Lower lobe of right lung (tissue), 2 donors: ENCODE measurements at regions not wholly inside any gene's neighbourhood (a gene's known extent, or its start where the extent isn't known, plus 50 kb on each side); places are given as distances from the start of the nearest gene placed in this dataset.

Experiments used
- ATAC-seq, 2 donors: fragments of 200-7000 bp; cut with Tn5 transposase; one replicate each; pipeline ENCODE4 v1.9.1; 2020 to 2022; ENCODE audit warnings: mild to moderate bottlenecking in 2 of 2, moderate library complexity in 2 of 2
- DNase-seq: peaks from one replicate; pipeline ENCODE4 v3.0.0-alpha.2; 2020
- H3K27ac ChIP-seq: fragments of 200-600 bp; one replicate; pipeline ENCODE4 v1.8.0; 2022
- H3K27me3 ChIP-seq: fragments of 200-600 bp; one replicate; pipeline ENCODE4 v1.8.0; 2022; ENCODE audit warnings: low read depth
- H3K36me3 ChIP-seq: fragments of 200-600 bp; one replicate; pipeline ENCODE4 v1.8.0; 2022; ENCODE audit warnings: mild to moderate bottlenecking
- H3K4me1 ChIP-seq: fragments of 200-600 bp; one replicate; pipeline ENCODE4 v1.8.0; 2022
- H3K4me3 ChIP-seq: fragments of 200-600 bp; one replicate; pipeline ENCODE4 v1.8.0; 2022; ENCODE audit warnings: mild to moderate bottlenecking
- H3K9me3 ChIP-seq: fragments of 200-600 bp; one replicate; pipeline ENCODE4 v1.8.0; 2022
- CTCF ChIP-seq: fragments of 200-600 bp; IDR thresholded peaks from one replicate; pipeline ENCODE4 v1.8.0; 2022; ENCODE audit warnings: antibody characterized with exemption, mild to moderate bottlenecking
- intact Hi-C: fragments of 100-400 bp; cut with DNase I; formaldehyde crosslinking; loops from one replicate; pipeline ENCODE4 v1.11.0; 2022
- donor health status: DM: no; HTN: yes; CAD: no; lungs with severe emphysema.

DNA sequence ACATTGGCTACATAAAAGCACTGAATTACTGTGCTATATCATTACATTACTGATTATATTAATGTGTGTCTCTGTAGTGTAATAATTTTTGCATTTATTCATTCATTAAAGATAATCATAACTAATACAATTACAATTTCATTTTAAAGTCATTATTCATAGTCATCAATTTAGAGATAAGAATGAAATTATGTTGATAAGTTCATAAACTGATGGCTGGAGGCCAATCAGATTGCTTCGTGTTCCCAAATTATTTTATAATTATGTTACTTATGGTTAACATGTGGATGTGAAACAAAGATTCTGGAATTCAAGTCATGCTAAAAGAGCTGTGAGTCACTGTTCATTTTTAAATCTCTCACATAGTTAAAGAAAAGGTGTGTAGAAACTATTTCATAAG lies 223.4 kb upstream of the HAND2 start:
- H3K4me3 ChIP-seq: no peak overlapping the region
- H3K9me3 ChIP-seq: no peaks in the 10 kb centered on the region
- TF ChIP-seq CTCF: no peak
- no peak for DNase-seq
- H3K4me1 ChIP-seq: no peaks in the 10 kb centered on the region
- H3K27ac ChIP-seq: no peak overlapping the region
- no peaks in the 10 kb centered on the region for H3K36me3 ChIP-seq
- intact Hi-C loops: no loop called here
- H3K27me3 ChIP-seq: no peaks in the 10 kb centered on the region
- no peak for ATAC-seq

DNA sequence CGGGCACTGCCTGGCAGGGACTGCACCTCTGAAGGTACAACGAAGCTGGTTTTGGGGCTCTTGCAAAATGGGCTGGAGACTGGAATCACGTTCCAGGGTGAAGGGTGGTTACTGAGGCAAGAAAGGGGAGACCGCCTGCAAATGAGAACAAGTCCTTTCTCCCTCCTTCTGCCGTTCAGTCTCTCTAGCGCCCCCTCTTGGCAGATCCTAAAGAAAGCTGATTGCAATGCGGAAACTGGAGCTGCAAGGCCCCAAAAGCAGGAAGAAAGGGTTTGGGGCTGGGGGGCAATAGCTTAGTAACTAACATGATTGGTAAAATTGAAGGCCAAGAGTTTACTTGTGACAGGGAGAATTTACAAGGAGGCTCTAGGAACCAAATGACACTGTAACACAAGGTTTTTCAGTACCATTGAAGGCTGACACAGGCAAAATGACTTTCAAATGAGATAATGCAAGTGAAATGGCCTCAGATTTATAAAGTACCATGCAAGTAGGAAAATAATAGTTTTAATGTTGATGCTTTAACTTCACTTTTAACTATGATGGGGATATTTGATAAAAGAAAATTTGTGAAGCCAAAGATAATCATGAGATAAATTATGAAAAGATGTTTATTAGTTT lies 222.7 kb upstream of the HAND2 start:
- peak; percentile 23 for TF ChIP-seq CTCF
- DNase-seq: no peak
- H3K9me3 ChIP-seq: no peaks in the 10 kb centered on the region
- intact Hi-C loops: no loop called here
- H3K4me3 ChIP-seq: no peak overlapping the region
- H3K4me1 ChIP-seq: no peaks in the 10 kb centered on the region
- H3K27ac ChIP-seq: no peak overlapping the region
- no peaks in the 10 kb centered on the region for H3K27me3 ChIP-seq
- no peak for ATAC-seq
- H3K36me3 ChIP-seq: no peaks in the 10 kb centered on the region

DNA sequence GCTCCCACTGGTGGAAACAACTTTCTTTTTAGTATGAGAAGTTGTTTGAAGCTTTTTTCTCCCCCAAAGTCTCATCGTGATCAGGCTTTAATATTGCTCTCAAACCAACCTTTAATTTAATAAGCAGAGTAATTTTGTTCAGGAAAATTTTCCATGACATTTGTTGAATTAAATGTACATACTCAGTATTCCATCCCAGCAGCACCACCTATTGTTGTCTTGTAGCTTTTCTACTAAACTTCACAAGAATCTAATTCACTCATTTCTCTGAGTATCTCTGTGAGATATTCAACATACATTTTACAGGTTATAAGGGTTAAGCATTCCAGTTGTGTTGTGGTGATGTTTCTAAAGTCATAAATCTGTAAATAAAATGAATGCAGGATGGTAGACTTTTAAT lies 218.3 kb upstream of the HAND2 start:
- no peak for TF ChIP-seq CTCF
- DNase-seq (no peak), ATAC-seq (no peak)
- no peaks in the 10 kb centered on the region for H3K36me3 ChIP-seq
- no peak overlapping the region for H3K4me3 ChIP-seq
- intact Hi-C loops: no loop called here
- H3K4me1 ChIP-seq: no peaks in the 10 kb centered on the region
- no peaks in the 10 kb centered on the region for H3K27me3 ChIP-seq
- H3K27ac ChIP-seq: no peak overlapping the region
- no peaks in the 10 kb centered on the region for H3K9me3 ChIP-seq

GRCh38 chr4:173747537-173748257 lies 217.7 kb upstream of the HAND2 start:
- H3K4me1 ChIP-seq: no peaks in the 10 kb centered on the region
- intact Hi-C loops: no loop called here
- H3K27me3 ChIP-seq: no peaks in the 10 kb centered on the region
- no peak for TF ChIP-seq CTCF
- no peak for ATAC-seq
- DNase-seq: no peak
- H3K27ac ChIP-seq: no peak overlapping the region
- H3K4me3 ChIP-seq: no peak overlapping the region
- H3K36me3 ChIP-seq: no peaks in the 10 kb centered on the region
- H3K9me3 ChIP-seq: no peaks in the 10 kb centered on the region

- no peak overlapping the region for H3K27ac ChIP-seq
- no peak for DNase-seq
Observed at GRCh38 chr4:173746424-173746823, 216.4 kb upstream of the HAND2 start.

More at GRCh38 chr4:173746424-173746823, 216.4 kb upstream of the HAND2 start:
- no peak for ATAC-seq
- Histone ChIP-seq H3K27me3 (no peaks in the 10 kb centered on the region), H3K36me3 (no peaks in the 10 kb centered on the region), H3K4me3 (no peak overlapping the region), H3K4me1 (no peaks in the 10 kb centered on the region), H3K9me3 (no peaks in the 10 kb centered on the region)
- TF ChIP-seq CTCF: no peak
- intact Hi-C loops: no loop called here
